ENCODE measurements at regions not wholly inside any gene's neighbourhood (a gene's known extent, or its start where the extent isn't known, plus 50 kb on each side); places are given as distances from the start of the nearest gene placed in this dataset.

DNA sequence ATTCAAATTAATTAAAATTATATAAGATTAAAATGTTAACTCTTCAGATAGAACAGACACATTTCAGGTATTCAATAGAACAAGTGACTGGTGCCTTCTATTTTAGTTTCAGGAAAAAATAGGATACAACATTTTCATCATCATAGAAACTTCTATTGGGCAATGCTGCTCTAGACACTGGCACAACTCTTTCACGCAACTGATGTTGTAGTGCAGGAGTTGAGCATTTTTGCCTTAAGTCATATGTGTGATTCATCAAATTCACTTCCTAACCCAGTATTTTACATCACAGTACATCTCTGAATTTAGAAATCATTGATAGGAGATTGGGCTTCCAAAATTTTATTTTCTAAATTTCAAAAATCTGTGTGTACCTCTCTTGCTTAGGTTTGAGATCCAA is 215.4 kb upstream of the DIO2 start:
- H4K20me1 ChIP-seq (ENCODE audit: control insufficient read depth, insufficient read depth, low read depth, low read length), result no peaks in the 10 kb centered on the region
- no peaks in the 10 kb centered on the region for H3K36me3 ChIP-seq (ENCODE audit: control insufficient read depth, low read length)
- no peak overlapping the region for H3K4me3 ChIP-seq (ENCODE audit: low read length)
- no peaks in the 10 kb centered on the region for H3K9me3 ChIP-seq (ENCODE audit: control insufficient read depth, insufficient read depth, low read length)
- TF ChIP-seq, protein P1, sequence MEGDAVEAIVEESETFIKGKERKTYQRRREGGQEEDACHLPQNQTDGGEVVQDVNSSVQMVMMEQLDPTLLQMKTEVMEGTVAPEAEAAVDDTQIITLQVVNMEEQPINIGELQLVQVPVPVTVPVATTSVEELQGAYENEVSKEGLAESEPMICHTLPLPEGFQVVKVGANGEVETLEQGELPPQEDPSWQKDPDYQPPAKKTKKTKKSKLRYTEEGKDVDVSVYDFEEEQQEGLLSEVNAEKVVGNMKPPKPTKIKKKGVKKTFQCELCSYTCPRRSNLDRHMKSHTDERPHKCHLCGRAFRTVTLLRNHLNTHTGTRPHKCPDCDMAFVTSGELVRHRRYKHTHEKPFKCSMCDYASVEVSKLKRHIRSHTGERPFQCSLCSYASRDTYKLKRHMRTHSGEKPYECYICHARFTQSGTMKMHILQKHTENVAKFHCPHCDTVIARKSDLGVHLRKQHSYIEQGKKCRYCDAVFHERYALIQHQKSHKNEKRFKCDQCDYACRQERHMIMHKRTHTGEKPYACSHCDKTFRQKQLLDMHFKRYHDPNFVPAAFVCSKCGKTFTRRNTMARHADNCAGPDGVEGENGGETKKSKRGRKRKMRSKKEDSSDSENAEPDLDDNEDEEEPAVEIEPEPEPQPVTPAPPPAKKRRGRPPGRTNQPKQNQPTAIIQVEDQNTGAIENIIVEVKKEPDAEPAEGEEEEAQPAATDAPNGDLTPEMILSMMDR (IDR thresholded peaks at IDR 0.05; ENCODE audit: low read depth, low read length, poor library complexity, severe bottlenecking), result no peak
- TF ChIP-seq EZH2phosphoT487 (IDR thresholded peaks at IDR 0.05; ENCODE audit: borderline replicate concordance, low read length), result no peak
- H3K4me1 ChIP-seq (ENCODE audit: control insufficient read depth, low read length), result no peaks in the 10 kb centered on the region
- H3K27ac ChIP-seq (ENCODE audit: low read depth, low read length), result no peak overlapping the region
- H3F3A ChIP-seq (ENCODE audit: control insufficient read depth, insufficient read depth), result no peaks in the 10 kb centered on the region
- H3K79me2 ChIP-seq (ENCODE audit: control insufficient read depth, low read length), result no peaks in the 10 kb centered on the region
- no peaks in the 10 kb centered on the region for H3K9me2 ChIP-seq (replicated peaks; ENCODE audit: control insufficient read depth, low read length)
- H3K4me2 ChIP-seq (ENCODE audit: low read length), result no peak overlapping the region
- H3K27me3 ChIP-seq (ENCODE audit: control insufficient read depth, low read length), result no peaks in the 10 kb centered on the region

DNA sequence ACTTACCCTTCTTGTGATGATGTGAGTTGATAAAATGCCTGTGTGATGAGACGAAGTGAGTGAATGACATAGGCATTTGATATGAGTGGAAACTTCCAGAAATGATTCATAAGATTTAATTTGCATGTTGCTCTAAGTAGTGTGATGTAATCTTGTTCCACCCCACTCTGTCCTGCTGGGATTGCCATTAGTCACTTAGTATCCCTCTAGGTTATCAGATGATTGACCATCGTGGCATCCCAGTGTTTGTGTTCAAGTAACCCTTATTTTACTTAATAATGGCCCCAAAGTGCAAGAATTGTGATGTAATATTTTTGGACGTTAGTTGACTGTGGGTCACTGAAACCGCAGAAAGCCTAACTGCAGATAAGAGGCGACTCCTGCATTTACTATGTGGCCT is 214.4 kb upstream of the DIO2 start:
- H3K9me2 ChIP-seq (replicated peaks; ENCODE audit: control insufficient read depth, low read length), result no peaks in the 10 kb centered on the region
- no peaks in the 10 kb centered on the region for H4K20me1 ChIP-seq (ENCODE audit: control insufficient read depth, insufficient read depth, low read depth, low read length)
- no peaks in the 10 kb centered on the region for H3K9me3 ChIP-seq (ENCODE audit: control insufficient read depth, insufficient read depth, low read length)
- H3K79me2 ChIP-seq (ENCODE audit: control insufficient read depth, low read length), result no peaks in the 10 kb centered on the region
- no peak overlapping the region for H3K4me3 ChIP-seq (ENCODE audit: low read length)
- no peak overlapping the region for H3K27ac ChIP-seq (ENCODE audit: low read depth, low read length)
- no peaks in the 10 kb centered on the region for H3K27me3 ChIP-seq (ENCODE audit: control insufficient read depth, low read length)
- H3F3A ChIP-seq (ENCODE audit: control insufficient read depth, insufficient read depth), result no peaks in the 10 kb centered on the region
- TF ChIP-seq EZH2phosphoT487 (IDR thresholded peaks at IDR 0.05; ENCODE audit: borderline replicate concordance, low read length), result no peak
- TF ChIP-seq, protein P1 (IDR thresholded peaks at IDR 0.05; ENCODE audit: low read depth, low read length, poor library complexity, severe bottlenecking), result no peak
- H3K4me2 ChIP-seq (ENCODE audit: low read length), result no peak overlapping the region
- no peaks in the 10 kb centered on the region for H3K36me3 ChIP-seq (ENCODE audit: control insufficient read depth, low read length)
- no peaks in the 10 kb centered on the region for H3K4me1 ChIP-seq (ENCODE audit: control insufficient read depth, low read length)

DNA sequence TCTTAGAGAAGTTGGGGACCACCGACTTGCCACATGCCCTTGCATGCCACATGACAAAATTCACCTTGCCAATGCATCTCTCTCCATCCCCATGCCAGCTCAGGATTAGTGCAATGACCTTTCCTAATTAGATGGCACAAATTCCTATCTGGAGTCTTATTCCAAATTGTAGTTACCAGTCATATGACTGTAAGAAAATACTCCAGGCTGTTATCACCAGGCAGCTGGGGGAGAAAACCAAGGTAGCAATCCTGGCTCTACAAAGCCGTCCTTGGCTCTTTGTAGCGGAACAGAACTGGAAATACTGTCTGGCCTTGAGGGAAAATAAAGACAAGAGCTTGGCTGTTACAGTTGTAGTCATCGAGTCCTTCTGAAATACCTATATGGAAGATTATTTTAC is 208.5 kb upstream of the DIO2 start:
- H4K20me1 ChIP-seq (ENCODE audit: control insufficient read depth, insufficient read depth, low read depth, low read length), result no peaks in the 10 kb centered on the region
- no peaks in the 10 kb centered on the region for H3K36me3 ChIP-seq (ENCODE audit: control insufficient read depth, low read length)
- H3K4me2 ChIP-seq (ENCODE audit: low read length), result no peak overlapping the region
- TF ChIP-seq, protein P1 (IDR thresholded peaks at IDR 0.05; ENCODE audit: low read depth, low read length, poor library complexity, severe bottlenecking), result no peak
- TF ChIP-seq EZH2phosphoT487 (IDR thresholded peaks at IDR 0.05; ENCODE audit: borderline replicate concordance, low read length), result no peak
- no peaks in the 10 kb centered on the region for H3K79me2 ChIP-seq (ENCODE audit: control insufficient read depth, low read length)
- H3F3A ChIP-seq (ENCODE audit: control insufficient read depth, insufficient read depth), result no peaks in the 10 kb centered on the region
- no peaks in the 10 kb centered on the region for H3K9me3 ChIP-seq (ENCODE audit: control insufficient read depth, insufficient read depth, low read length)
- no peaks in the 10 kb centered on the region for H3K4me1 ChIP-seq (ENCODE audit: control insufficient read depth, low read length)
- H3K27me3 ChIP-seq (ENCODE audit: control insufficient read depth, low read length), result no peaks in the 10 kb centered on the region
- H3K27ac ChIP-seq (ENCODE audit: low read depth, low read length), result no peak overlapping the region
- H3K9me2 ChIP-seq (replicated peaks; ENCODE audit: control insufficient read depth, low read length), result no peaks in the 10 kb centered on the region
- no peak overlapping the region for H3K4me3 ChIP-seq (ENCODE audit: low read length)

DNA sequence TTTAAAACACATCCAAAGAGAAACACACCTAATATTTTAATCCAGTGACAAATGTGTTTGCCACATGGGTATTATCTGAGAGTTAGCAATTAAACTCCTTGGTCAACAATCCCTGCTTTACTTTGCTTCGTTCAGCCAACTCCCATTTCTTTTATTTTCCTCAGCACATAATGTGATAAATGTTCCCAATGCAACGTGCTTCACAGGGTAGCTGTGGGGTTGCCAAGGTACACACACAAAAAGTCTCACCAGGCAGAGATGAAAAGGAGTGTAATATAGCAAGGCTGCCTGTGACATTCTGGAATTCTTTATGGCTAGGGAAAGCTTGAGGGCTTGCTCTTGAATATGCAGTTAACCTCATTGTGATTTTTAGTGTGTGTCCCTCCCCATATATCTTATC is 208.0 kb upstream of the DIO2 start:
- no peaks in the 10 kb centered on the region for H3F3A ChIP-seq (ENCODE audit: control insufficient read depth, insufficient read depth)
- H3K4me2 ChIP-seq (ENCODE audit: low read length), result no peak overlapping the region
- TF ChIP-seq, protein P1 (IDR thresholded peaks at IDR 0.05; ENCODE audit: low read depth, low read length, poor library complexity, severe bottlenecking), result no peak
- no peak for TF ChIP-seq EZH2phosphoT487 (IDR thresholded peaks at IDR 0.05; ENCODE audit: borderline replicate concordance, low read length)
- H3K79me2 ChIP-seq (ENCODE audit: control insufficient read depth, low read length), result no peaks in the 10 kb centered on the region
- H4K20me1 ChIP-seq (ENCODE audit: control insufficient read depth, insufficient read depth, low read depth, low read length), result no peaks in the 10 kb centered on the region
- no peaks in the 10 kb centered on the region for H3K9me2 ChIP-seq (replicated peaks; ENCODE audit: control insufficient read depth, low read length)
- no peak overlapping the region for H3K4me3 ChIP-seq (ENCODE audit: low read length)
- no peaks in the 10 kb centered on the region for H3K9me3 ChIP-seq (ENCODE audit: control insufficient read depth, insufficient read depth, low read length)
- H3K4me1 ChIP-seq (ENCODE audit: control insufficient read depth, low read length), result no peaks in the 10 kb centered on the region
- no peaks in the 10 kb centered on the region for H3K27me3 ChIP-seq (ENCODE audit: control insufficient read depth, low read length)
- no peak overlapping the region for H3K27ac ChIP-seq (ENCODE audit: low read depth, low read length)
- no peaks in the 10 kb centered on the region for H3K36me3 ChIP-seq (ENCODE audit: control insufficient read depth, low read length)

All from DOHH2 (cell line).